GM23338 (cell line): ENCODE measurements at regions not wholly inside any gene's neighbourhood (a gene's known extent, or its start where the extent isn't known, plus 50 kb on each side); places are given as distances from the start of the nearest gene placed in this dataset.

ENCODE experiments used
- ATAC-seq: fragments of 200-7000 bp; cut with Tn5 transposase; 3 replicates; pipeline ENCODE4 v1.9.1; 2020
- DNase-seq: peaks from one replicate; pipeline ENCODE4 v3.0.0-alpha.2; 2015; ENCODE audit warnings: low spot score
- H2AFZ ChIP-seq: fragments of 200-600 bp; sonication (generic); 2 replicates; pipeline ENCODE4 v1.8.0; 2016; ENCODE audit warnings: antibody characterized with exemption, mild to moderate bottlenecking, moderate library complexity
- H3F3A ChIP-seq: fragments of 200-600 bp; sonication (generic); replicated peaks from 2 replicates; pipeline ENCODE4 v1.8.0; 2017; ENCODE audit warnings: antibody characterized with exemption, mixed run types, low read depth
- H3K27ac ChIP-seq: fragments of 200-600 bp; sonication (generic); 2 replicates; pipeline ENCODE4 v1.6.1; 2016; ENCODE audit warnings: low read depth
- H3K27me3 ChIP-seq: fragments of 200-600 bp; sonication (generic); 2 replicates; pipeline ENCODE4 v1.8.0; 2016; ENCODE audit warnings: mild to moderate bottlenecking, mixed run types, moderate library complexity; ENCODE audit not compliant: insufficient read depth
- H3K36me3 ChIP-seq: fragments of 200-600 bp; sonication (generic); 2 replicates; pipeline ENCODE4 v1.8.0; 2016; ENCODE audit warnings: mild to moderate bottlenecking; ENCODE audit not compliant: insufficient read depth
- H3K4me1 ChIP-seq: fragments of 200-600 bp; sonication (generic); 2 replicates; pipeline ENCODE4 v1.8.0; 2016; ENCODE audit warnings: mild to moderate bottlenecking, moderate library complexity; ENCODE audit not compliant: insufficient read depth
- H3K4me2 ChIP-seq: fragments of 200-600 bp; sonication (generic); 2 replicates; pipeline ENCODE4 v1.7.1; 2017; ENCODE audit warnings: mixed run types
- H3K4me3 ChIP-seq: fragments of 200-600 bp; sonication (generic); 2 replicates; pipeline ENCODE4 v1.6.1; 2016; ENCODE audit warnings: mixed run types
- H3K79me2 ChIP-seq: fragments of 200-600 bp; sonication (generic); replicated peaks from 2 replicates; pipeline ENCODE4 v1.8.0; 2017; ENCODE audit warnings: mild to moderate bottlenecking; ENCODE audit not compliant: insufficient read depth
- H3K9me2 ChIP-seq: fragments of 200-600 bp; sonication (generic); 2 replicates; pipeline ENCODE4 v1.8.0; 2017; ENCODE audit not compliant: insufficient read depth
- H4K20me1 ChIP-seq: fragments of 200-600 bp; sonication (generic); replicated peaks from 2 replicates; pipeline ENCODE4 v1.8.0; 2017; ENCODE audit warnings: mild to moderate bottlenecking; ENCODE audit not compliant: insufficient read depth
- H3K27ac Mint-ChIP-seq: 2 replicates; pipeline ENCODE4 v1.8.0; 2020; ENCODE audit warnings: inconsistent platforms, mild to moderate bottlenecking, moderate library complexity, mixed read lengths
- H3K27me3 Mint-ChIP-seq: 3 replicates; pipeline ENCODE4 v1.8.0; 2022; ENCODE audit warnings: low read depth, mild to moderate bottlenecking, moderate library complexity, mixed read lengths, inconsistent platforms; ENCODE audit not compliant: insufficient read depth, poor library complexity
- H3K36me3 Mint-ChIP-seq: 3 replicates; pipeline ENCODE4 v1.8.0; 2021; ENCODE audit warnings: low read depth, mild to moderate bottlenecking, inconsistent platforms, moderate library complexity, mixed read lengths
- H3K4me1 Mint-ChIP-seq: 3 replicates; pipeline ENCODE4 v1.8.0; 2020; ENCODE audit warnings: mild to moderate bottlenecking, inconsistent platforms, mixed read lengths
- H3K4me3 Mint-ChIP-seq: 3 replicates; pipeline ENCODE4 v1.8.0; 2021; ENCODE audit warnings: moderate library complexity, mild to moderate bottlenecking, inconsistent platforms, mixed read lengths
- H3K9me3 Mint-ChIP-seq: 3 replicates; pipeline ENCODE4 v1.8.0; 2020; ENCODE audit warnings: moderate library complexity, mild to moderate bottlenecking, inconsistent platforms, mixed read lengths
- CREB1 ChIP-seq: fragments of 250-450 bp; sonication (Bioruptor Pico); IDR thresholded peaks from 2 replicates; pipeline ENCODE4 v1.5.0; 2020; ENCODE audit warnings: low read depth, mild to moderate bottlenecking, moderate library complexity
- CTCF ChIP-seq, 2 experiments: fragments of 200-600 bp in 1 of 2; sonication (generic) in 1 of 2; conservative IDR thresholded peaks; 2 replicates each; pipeline versions ENCODE4 v1.5.1 to v1.6.1; 2016 to 2017; ENCODE audit warnings: antibody characterized with exemption in 2 of 2, low read depth in 2 of 2, mild to moderate bottlenecking in 2 of 2, moderate library complexity in 1 of 2
- ETS1 ChIP-seq: IDR thresholded peaks from 2 replicates; pipeline ENCODE4 v1.6.1; 2016; ENCODE audit warnings: antibody characterized with exemption
- EZH2 ChIP-seq: fragments of 200-600 bp; sonication (generic); IDR thresholded peaks from one replicate; pipeline ENCODE4 v1.8.0; 2017; ENCODE audit warnings: antibody characterized with exemption, mild to moderate bottlenecking, low read depth; ENCODE audit not compliant: unreplicated experiment
- EZH2phosphoT487 ChIP-seq: fragments of 200-600 bp; sonication (generic); IDR thresholded peaks from one replicate; pipeline ENCODE4 v1.8.1; 2018; ENCODE audit warnings: antibody characterized with exemption; ENCODE audit not compliant: unreplicated experiment
- JUNB ChIP-seq: IDR thresholded peaks from one replicate; pipeline ENCODE4 v1.6.1; 2016; ENCODE audit warnings: antibody characterized with exemption; ENCODE audit not compliant: unreplicated experiment
- NANOG ChIP-seq: IDR thresholded peaks from 2 replicates; pipeline ENCODE4 v1.6.1; 2016; ENCODE audit warnings: antibody characterized with exemption, borderline replicate concordance
- POLR2AphosphoS5 ChIP-seq: IDR thresholded peaks from 2 replicates; pipeline ENCODE4 v1.6.1; 2016; ENCODE audit warnings: antibody characterized with exemption, low read depth
- REST ChIP-seq: IDR thresholded peaks from one replicate; pipeline ENCODE4 v1.6.1; 2018; ENCODE audit warnings: antibody characterized with exemption; ENCODE audit not compliant: unreplicated experiment
- STAT1 ChIP-seq: IDR thresholded peaks from one replicate; pipeline ENCODE4 v1.6.1; 2016; ENCODE audit warnings: antibody characterized with exemption; ENCODE audit not compliant: unreplicated experiment
- ZNF114 ChIP-seq: fragments of 250-450 bp; sonication (Bioruptor Pico); IDR thresholded peaks from 2 replicates; pipeline ENCODE4 v1.5.0; 2020; ENCODE audit warnings: mild to moderate bottlenecking, moderate library complexity
- ZNF331 ChIP-seq: fragments of 250-450 bp; sonication (Bioruptor Pico); IDR thresholded peaks from 2 replicates; pipeline ENCODE4 v1.5.0; 2020; ENCODE audit warnings: low read depth, mild to moderate bottlenecking, moderate library complexity
- ZNF462 ChIP-seq: fragments of 250-450 bp; sonication (Bioruptor Pico); IDR thresholded peaks from 2 replicates; pipeline ENCODE4 v1.5.0; 2020; ENCODE audit warnings: mild to moderate bottlenecking, moderate library complexity

GRCh38 chr1:54461731-54462596, 55.8 kb upstream of the SSBP3 start:
- Mint-ChIP-seq H3K9me3 (no peaks in the 10 kb centered on the region), H3K4me3 (no peak overlapping the region), H3K27me3 (peaks cover 21% of the 10 kb centered on the region), H3K27ac (no peak overlapping the region), H3K4me1 (peaks cover 60% of the 10 kb centered on the region), H3K36me3 (no peaks in the 10 kb centered on the region)
- Histone ChIP-seq H3F3A (peaks cover 2% of the 10 kb centered on the region; the same call in 1 of the 2 replicates), H3K9me2 (peaks cover 5% of the 10 kb centered on the region; the same call in 1 of the 2 replicates), H3K4me1 (peaks cover 55% of the 10 kb centered on the region), H3K79me2 (no peaks in the 10 kb centered on the region), H2AFZ (peak overlapping the region; percentile 90), H3K36me3 (no peaks in the 10 kb centered on the region), H3K4me3 (no peak overlapping the region), H3K4me2 (peak overlapping the region; percentile 51), H3K27ac (no peak overlapping the region), H3K27me3 (no peaks in the 10 kb centered on the region), H4K20me1 (no peaks in the 10 kb centered on the region)
- ATAC-seq (no peak), DNase-seq (no peak)
- no peak for TF ChIP-seq ZNF331 (CRISPR knock-in tag)
- no peak for TF ChIP-seq REST
- no peak for TF ChIP-seq EZH2
- TF ChIP-seq NANOG: no peak
- TF ChIP-seq ZNF114 (CRISPR knock-in tag): no peak
- no peak for TF ChIP-seq EZH2phosphoT487
- TF ChIP-seq CTCF (conservative IDR thresholded peaks at IDR 0.05; ENCODE audit: low read depth in 2 of 2): no peak
- TF ChIP-seq CREB1: no peak
- TF ChIP-seq JUNB: no peak
- no peak for TF ChIP-seq ZNF462
- TF ChIP-seq POLR2AphosphoS5: no peak
- no peak for TF ChIP-seq STAT1
- no peak for TF ChIP-seq ETS1
